HepG2 (cell line): ENCODE measurements at regions not wholly inside any gene's neighbourhood (a gene's known extent, or its start where the extent isn't known, plus 50 kb on each side); places are given as distances from the start of the nearest gene placed in this dataset.

ENCODE experiments used
- CBX5 ChIP-seq: sonication (generic); formaldehyde crosslinking; IDR thresholded peaks from 2 replicates; pipeline ENCODE4 v1.4.0; 2020; ENCODE audit warnings: missing genetic modification reagents, borderline replicate concordance
- CTCF ChIP-seq: sonication (generic); formaldehyde crosslinking; IDR thresholded peaks from 2 replicates; pipeline ENCODE4 v1.5.0; 2020; ENCODE audit warnings: mild to moderate bottlenecking, missing genetic modification reagents, moderate library complexity
- ELF1 ChIP-seq: sonication (generic); formaldehyde crosslinking; IDR thresholded peaks from 2 replicates; pipeline ENCODE4 v1.4.0; 2020; ENCODE audit warnings: missing genetic modification reagents
- POLR2A ChIP-seq, 2 experiments: IDR thresholded peaks; 2 replicates each; pipeline ENCODE4 v1.6.1; 2011; ENCODE audit warnings: low read depth in 2 of 2, low read length in 2 of 2, mild to moderate bottlenecking in 1 of 2, moderate library complexity in 1 of 2; ENCODE audit not compliant: insufficient read depth in 1 of 2
- POLR2AphosphoS5 ChIP-seq: IDR thresholded peaks from 2 replicates; pipeline ENCODE4 v1.6.1; 2012; ENCODE audit warnings: low read depth, low read length
- TCF7L2 ChIP-seq: IDR thresholded peaks from 2 replicates; pipeline ENCODE4 v1.6.1; 2011; ENCODE audit warnings: mild to moderate bottlenecking, low read depth, low read length, moderate library complexity
- ZBTB40 ChIP-seq, 2 experiments: fragments of 450-650 bp in 1 of 2; sonication (generic) in 1 of 2; formaldehyde crosslinking in 1 of 2; IDR thresholded peaks; 2 replicates each; pipeline versions ENCODE4 v1.6.1 to v1.8.0; 2016 to 2022; ENCODE audit warnings: antibody characterized with exemption in 1 of 2, mild to moderate bottlenecking in 1 of 2, missing genetic modification reagents in 1 of 2
- ZNF556 ChIP-seq: sonication (generic); formaldehyde crosslinking; IDR thresholded peaks from 2 replicates; pipeline ENCODE4 v1.4.0; 2020; ENCODE audit warnings: mild to moderate bottlenecking, missing genetic modification reagents, borderline replicate concordance
- ZNF605 ChIP-seq: sonication (generic); formaldehyde crosslinking; IDR thresholded peaks from 2 replicates; pipeline ENCODE4 v1.8.0; 2022; ENCODE audit warnings: mild to moderate bottlenecking, missing genetic modification reagents
- TF ChIP-seq, protein P1 (sequence below): sonication (generic); formaldehyde crosslinking; IDR thresholded peaks from 2 replicates; pipeline ENCODE4 v1.4.0; 2020; ENCODE audit warnings: missing genetic modification reagents, borderline replicate concordance
- TF ChIP-seq, protein P2 (sequence below), 2 experiments: IDR thresholded peaks; 2 replicates each; pipeline ENCODE4 v1.6.1; 2011 to 2012; ENCODE audit warnings: low read length in 2 of 2, borderline replicate concordance in 1 of 2, low read depth in 1 of 2, mild to moderate bottlenecking in 1 of 2, moderate library complexity in 1 of 2

- TF ChIP-seq CTCF (no peak), ELF1 (CRISPR knock-in tag) (no peak), ZNF556 (CRISPR knock-in tag) (no peak), ZNF605 (CRISPR knock-in tag) (no peak), POLR2AphosphoS5 (no peak), ZBTB40 (IDR thresholded peaks at IDR 0.05) (no peak), ZBTB40 (CRISPR knock-in tag; IDR thresholded peaks at IDR 0.05) (no peak), CBX5 (no peak), TCF7L2 (no peak), POLR2A (IDR thresholded peaks at IDR 0.05; ENCODE audit: insufficient read depth in 1 of 2, low read depth in 2 of 2, low read length in 2 of 2) (no peak)
- TF ChIP-seq, protein P1, sequence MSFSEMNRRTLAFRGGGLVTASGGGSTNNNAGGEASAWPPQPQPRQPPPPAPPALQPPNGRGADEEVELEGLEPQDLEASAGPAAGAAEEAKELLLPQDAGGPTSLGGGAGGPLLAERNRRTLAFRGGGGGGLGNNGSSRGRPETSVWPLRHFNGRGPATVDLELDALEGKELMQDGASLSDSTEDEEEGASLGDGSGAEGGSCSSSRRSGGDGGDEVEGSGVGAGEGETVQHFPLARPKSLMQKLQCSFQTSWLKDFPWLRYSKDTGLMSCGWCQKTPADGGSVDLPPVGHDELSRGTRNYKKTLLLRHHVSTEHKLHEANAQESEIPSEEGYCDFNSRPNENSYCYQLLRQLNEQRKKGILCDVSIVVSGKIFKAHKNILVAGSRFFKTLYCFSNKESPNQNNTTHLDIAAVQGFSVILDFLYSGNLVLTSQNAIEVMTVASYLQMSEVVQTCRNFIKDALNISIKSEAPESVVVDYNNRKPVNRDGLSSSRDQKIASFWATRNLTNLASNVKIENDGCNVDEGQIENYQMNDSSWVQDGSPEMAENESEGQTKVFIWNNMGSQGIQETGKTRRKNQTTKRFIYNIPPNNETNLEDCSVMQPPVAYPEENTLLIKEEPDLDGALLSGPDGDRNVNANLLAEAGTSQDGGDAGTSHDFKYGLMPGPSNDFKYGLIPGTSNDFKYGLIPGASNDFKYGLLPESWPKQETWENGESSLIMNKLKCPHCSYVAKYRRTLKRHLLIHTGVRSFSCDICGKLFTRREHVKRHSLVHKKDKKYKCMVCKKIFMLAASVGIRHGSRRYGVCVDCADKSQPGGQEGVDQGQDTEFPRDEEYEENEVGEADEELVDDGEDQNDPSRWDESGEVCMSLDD: no peak
- TF ChIP-seq, protein P2, sequence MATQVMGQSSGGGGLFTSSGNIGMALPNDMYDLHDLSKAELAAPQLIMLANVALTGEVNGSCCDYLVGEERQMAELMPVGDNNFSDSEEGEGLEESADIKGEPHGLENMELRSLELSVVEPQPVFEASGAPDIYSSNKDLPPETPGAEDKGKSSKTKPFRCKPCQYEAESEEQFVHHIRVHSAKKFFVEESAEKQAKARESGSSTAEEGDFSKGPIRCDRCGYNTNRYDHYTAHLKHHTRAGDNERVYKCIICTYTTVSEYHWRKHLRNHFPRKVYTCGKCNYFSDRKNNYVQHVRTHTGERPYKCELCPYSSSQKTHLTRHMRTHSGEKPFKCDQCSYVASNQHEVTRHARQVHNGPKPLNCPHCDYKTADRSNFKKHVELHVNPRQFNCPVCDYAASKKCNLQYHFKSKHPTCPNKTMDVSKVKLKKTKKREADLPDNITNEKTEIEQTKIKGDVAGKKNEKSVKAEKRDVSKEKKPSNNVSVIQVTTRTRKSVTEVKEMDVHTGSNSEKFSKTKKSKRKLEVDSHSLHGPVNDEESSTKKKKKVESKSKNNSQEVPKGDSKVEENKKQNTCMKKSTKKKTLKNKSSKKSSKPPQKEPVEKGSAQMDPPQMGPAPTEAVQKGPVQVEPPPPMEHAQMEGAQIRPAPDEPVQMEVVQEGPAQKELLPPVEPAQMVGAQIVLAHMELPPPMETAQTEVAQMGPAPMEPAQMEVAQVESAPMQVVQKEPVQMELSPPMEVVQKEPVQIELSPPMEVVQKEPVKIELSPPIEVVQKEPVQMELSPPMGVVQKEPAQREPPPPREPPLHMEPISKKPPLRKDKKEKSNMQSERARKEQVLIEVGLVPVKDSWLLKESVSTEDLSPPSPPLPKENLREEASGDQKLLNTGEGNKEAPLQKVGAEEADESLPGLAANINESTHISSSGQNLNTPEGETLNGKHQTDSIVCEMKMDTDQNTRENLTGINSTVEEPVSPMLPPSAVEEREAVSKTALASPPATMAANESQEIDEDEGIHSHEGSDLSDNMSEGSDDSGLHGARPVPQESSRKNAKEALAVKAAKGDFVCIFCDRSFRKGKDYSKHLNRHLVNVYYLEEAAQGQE (IDR thresholded peaks at IDR 0.05; ENCODE audit: borderline replicate concordance in 1 of 2, low read depth in 1 of 2, low read length in 2 of 2): no peak
Observed at GRCh38 chr9:87213948-87214347, 266.6 kb upstream of the GAS1 start.
